PC-9 (cell line): ENCODE measurements at regions not wholly inside any gene's neighbourhood (a gene's known extent, or its start where the extent isn't known, plus 50 kb on each side); places are given as distances from the start of the nearest gene placed in this dataset.
"Not testable (repeated sequence)": the region's sequence is repeated elsewhere in the genome, so short reads cannot be mapped to it uniquely, and the experiment has no call there.

Experiments used
- CTCF ChIP-seq: fragments of 200-600 bp; sonication (generic); conservative IDR thresholded peaks from 2 replicates; pipeline ENCODE4 v1.6.1; 2017; ENCODE audit warnings: mixed run types, antibody characterized with exemption, mild to moderate bottlenecking, moderate library complexity
- EZH2 ChIP-seq: fragments of 200-600 bp; sonication (generic); IDR thresholded peaks from 2 replicates; pipeline ENCODE4 v1.8.0; 2017; ENCODE audit warnings: antibody characterized with exemption, low read depth

GRCh38 chr18:14952444-14953077 is 204.6 kb downstream of the ANKRD30B start:
- TF ChIP-seq CTCF, EZH2: not testable (repeated sequence)
